ENCODE measurements at regions not wholly inside any gene's neighbourhood (a gene's known extent, or its start where the extent isn't known, plus 50 kb on each side); places are given as distances from the start of the nearest gene placed in this dataset.

- DNase-seq, result no peak
- no peak for ATAC-seq
- Histone ChIP-seq H3K4me3 (no peak overlapping the region), H3K9me3 (no peaks in the 10 kb centered on the region), H3K27ac (no peak overlapping the region), H3K4me1 (peaks cover 0 to 7% (median 0%) of the 10 kb centered on the region in 4 donors), H3K27me3 (no peaks in the 10 kb centered on the region), H3K36me3 (no peaks in the 10 kb centered on the region)
- 93% methylated on average over 9 of the region's 14 CpGs for WGBS (ENCODE audit: insufficient coverage, low coverage, low lambda C conversion rate, missing lambda C conversion rate)
- TF ChIP-seq POLR2A (IDR thresholded peaks at IDR 0.05) (no peak), CTCF (IDR thresholded peaks at IDR 0.05) (no peak)
- intact Hi-C loops (cut with DNase I), result no loop called here
Measured at GRCh38 chr1:234704106-234704887, 94.3 kb upstream of the IRF2BP2 start.

GRCh38 chr1:234702342-234703000, 92.5 kb upstream of the IRF2BP2 start:
- Histone ChIP-seq H3K9me3 (no peaks in the 10 kb centered on the region), H3K4me3 (no peak overlapping the region), H3K27me3 (no peaks in the 10 kb centered on the region), H3K4me1 (peaks cover 0 to 3% (median 0%) of the 10 kb centered on the region in 4 donors), H3K27ac (no peak overlapping the region), H3K36me3 (no peaks in the 10 kb centered on the region)
- 70% methylated on average over 5 of the region's 7 CpGs for WGBS (ENCODE audit: insufficient coverage, low coverage, low lambda C conversion rate, missing lambda C conversion rate)
- no peak for ATAC-seq
- no peak for DNase-seq
- intact Hi-C loops (cut with DNase I), result no loop called here
- TF ChIP-seq POLR2A (IDR thresholded peaks at IDR 0.05), result no peak
- TF ChIP-seq CTCF (IDR thresholded peaks at IDR 0.05), result no peak

DNA sequence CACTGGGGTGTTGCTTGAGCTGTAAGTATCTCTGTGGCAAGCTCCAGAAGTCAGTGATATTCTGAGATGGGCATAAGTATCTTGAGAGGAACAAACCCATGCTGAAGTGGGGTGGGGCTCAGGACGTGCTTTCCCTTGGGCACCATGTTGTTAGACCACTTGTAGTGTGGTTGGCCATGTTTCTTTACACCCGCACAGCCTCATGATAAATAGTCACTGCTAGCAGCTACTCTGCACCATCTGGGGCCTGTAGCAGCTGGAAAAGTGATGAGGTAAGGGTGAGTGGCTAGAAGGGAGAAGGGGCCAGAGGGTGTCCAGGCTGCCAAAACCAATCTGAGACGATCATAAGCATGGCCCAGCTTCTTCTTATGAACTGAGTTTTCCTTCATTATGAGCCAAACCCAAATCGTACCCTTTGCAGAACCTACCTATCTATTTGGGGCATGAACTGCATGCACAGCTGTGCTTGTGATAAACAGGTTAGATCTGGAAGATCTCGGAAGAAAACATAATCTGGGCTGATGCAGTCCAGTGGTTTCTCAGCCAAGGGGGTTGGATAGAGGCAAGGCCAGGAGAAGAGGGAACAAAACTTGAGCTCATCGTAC, 91.9 kb upstream of the IRF2BP2 start:
- TF ChIP-seq CTCF (IDR thresholded peaks at IDR 0.05) (no peak), POLR2A (IDR thresholded peaks at IDR 0.05) (no peak)
- Histone ChIP-seq H3K9me3 (no peaks in the 10 kb centered on the region), H3K36me3 (no peaks in the 10 kb centered on the region), H3K4me3 (no peak overlapping the region), H3K27ac (no peak overlapping the region), H3K27me3 (no peaks in the 10 kb centered on the region), H3K4me1 (peaks cover 0 to 3% (median 0%) of the 10 kb centered on the region in 4 donors)
- no peak for DNase-seq
- WGBS (ENCODE audit: insufficient coverage, low coverage, low lambda C conversion rate, missing lambda C conversion rate), result 100% methylated on average over 2 of the region's 6 CpGs
- no peak for ATAC-seq
- intact Hi-C loops (cut with DNase I), result no loop called here

GRCh38 chr1:234699795-234700665, 90.1 kb upstream of the IRF2BP2 start:
- intact Hi-C loops (cut with DNase I), result no loop called here
- no peak overlapping the region for H3K4me3 ChIP-seq
- 39% methylated on average over 5 of the region's 7 CpGs for WGBS (ENCODE audit: insufficient coverage, low coverage, low lambda C conversion rate, missing lambda C conversion rate)
- no peak for DNase-seq
- H3K4me1 ChIP-seq, result peaks cover 0 to 3% (median 0%) of the 10 kb centered on the region in 4 donors
- H3K9me3 ChIP-seq, result no peaks in the 10 kb centered on the region
- no peaks in the 10 kb centered on the region for H3K36me3 ChIP-seq
- no peak overlapping the region for H3K27ac ChIP-seq
- TF ChIP-seq POLR2A (IDR thresholded peaks at IDR 0.05), result no peak
- no peak for TF ChIP-seq CTCF (IDR thresholded peaks at IDR 0.05)
- peak; percentile 11 to 85 (median 52) for ATAC-seq
- no peaks in the 10 kb centered on the region for H3K27me3 ChIP-seq
